ENCODE measurements at regions not wholly inside any gene's neighbourhood (a gene's known extent, or its start where the extent isn't known, plus 50 kb on each side); places are given as distances from the start of the nearest gene placed in this dataset.
"Not testable (repeated sequence)": the region's sequence is repeated elsewhere in the genome, so short reads cannot be mapped to it uniquely, and the experiment has no call there.

- TF ChIP-seq EZH2phosphoT487 (IDR thresholded peaks at IDR 0.05; ENCODE audit: borderline replicate concordance, low read length) (no peak), CTCF (conservative IDR thresholded peaks at IDR 0.05; ENCODE audit: low read depth, low read length) (no peak), EZH2 (IDR thresholded peaks at IDR 0.05; ENCODE audit: low read length, unreplicated experiment) (no peak)
- POLR2A ChIA-PET (ENCODE audit: unreplicated experiment) = no interaction called here
- DNase-seq (no peak), ATAC-seq (no peak)
- no peaks in the 10 kb centered on the region for H3K27me3 ChIP-seq (ENCODE audit: low read length)
- H3K27ac ChIP-seq (ENCODE audit: low read length) = no peak overlapping the region
- 0 out of 2 replicates have a peak, but pooled peaks cover 6% of the 10 kb centered on the region for H3K9me3 ChIP-seq (ENCODE audit: low read length)
- no peak overlapping the region for H3K4me3 ChIP-seq (ENCODE audit: low read length)
- no peaks in the 10 kb centered on the region for H3K4me1 ChIP-seq (ENCODE audit: insufficient read depth, low read length)
- CTCF ChIA-PET = no interaction called here
- BruUV-seq (replicated peaks) = no TSS peak
- no peaks in the 10 kb centered on the region for H3K36me3 ChIP-seq (ENCODE audit: low read depth, low read length)
- no peak overlapping the region for H2AFZ ChIP-seq (ENCODE audit: low read length)
- intact Hi-C loops (cut with micrococcal nuclease) = no loop called here
- H3K79me2 ChIP-seq (ENCODE audit: low read length) = no peaks in the 10 kb centered on the region
- no peaks in the 10 kb centered on the region for H3F3A ChIP-seq (ENCODE audit: low read length, unreplicated experiment)
- no peak overlapping the region for H3K4me2 ChIP-seq (ENCODE audit: low read length)
- H3K9me2 ChIP-seq (replicated peaks; ENCODE audit: low read length) = no peaks in the 10 kb centered on the region
- no peak overlapping the region for H3K9ac ChIP-seq (ENCODE audit: low read length)
- no peaks in the 10 kb centered on the region for H4K20me1 ChIP-seq (ENCODE audit: low read length)
Measured at GRCh38 chr2:35184471-35184870, 1171.1 kb upstream of the CRIM1 start.

- H3K27ac ChIP-seq (ENCODE audit: low read length) = not testable (repeated sequence)
Measured at GRCh38 chr2:35176726-35177125, 1178.9 kb upstream of the CRIM1 start.

GRCh38 chr2:35174845-35175244, 1180.7 kb upstream of the CRIM1 start:
- no peak for TF ChIP-seq EZH2phosphoT487 (IDR thresholded peaks at IDR 0.05; ENCODE audit: borderline replicate concordance, low read length)
- no peak for TF ChIP-seq EZH2 (IDR thresholded peaks at IDR 0.05; ENCODE audit: low read length, unreplicated experiment)

More at GRCh38 chr2:35176726-35177125, 1178.9 kb upstream of the CRIM1 start:
- H3F3A ChIP-seq (ENCODE audit: low read length, unreplicated experiment); H3K9me2 ChIP-seq (replicated peaks; ENCODE audit: low read length); H3K4me2 ChIP-seq (ENCODE audit: low read length); DNase-seq; CTCF ChIA-PET; H2AFZ ChIP-seq (ENCODE audit: low read length); BruUV-seq (replicated peaks); H3K4me3 ChIP-seq (ENCODE audit: low read length); H3K9me3 ChIP-seq (ENCODE audit: low read length); H4K20me1 ChIP-seq (ENCODE audit: low read length); H3K4me1 ChIP-seq (ENCODE audit: insufficient read depth, low read length); POLR2A ChIA-PET (ENCODE audit: unreplicated experiment); H3K9ac ChIP-seq (ENCODE audit: low read length); intact Hi-C loops (cut with micrococcal nuclease); ATAC-seq; H3K27me3 ChIP-seq (ENCODE audit: low read length); H3K79me2 ChIP-seq (ENCODE audit: low read length); H3K36me3 ChIP-seq (ENCODE audit: low read depth, low read length): not testable (repeated sequence)

GRCh38 chr2:35172687-35173086, 1182.9 kb upstream of the CRIM1 start:
- ATAC-seq = no peak
- no peaks in the 10 kb centered on the region for H4K20me1 ChIP-seq (ENCODE audit: low read length)
- no peaks in the 10 kb centered on the region for H3K9me3 ChIP-seq (ENCODE audit: low read length)
- no peaks in the 10 kb centered on the region for H3K79me2 ChIP-seq (ENCODE audit: low read length)
- POLR2A ChIA-PET (ENCODE audit: unreplicated experiment) = no interaction called here
- CTCF ChIA-PET = no interaction called here
- H3K36me3 ChIP-seq (ENCODE audit: low read depth, low read length) = no peaks in the 10 kb centered on the region
- no peak overlapping the region for H3K9ac ChIP-seq (ENCODE audit: low read length)
- no peak for DNase-seq
- no peak overlapping the region for H2AFZ ChIP-seq (ENCODE audit: low read length)
- TF ChIP-seq EZH2phosphoT487 (IDR thresholded peaks at IDR 0.05; ENCODE audit: borderline replicate concordance, low read length) = no peak
- TF ChIP-seq CTCF (conservative IDR thresholded peaks at IDR 0.05; ENCODE audit: low read depth, low read length) = no peak
- no peak for TF ChIP-seq EZH2 (IDR thresholded peaks at IDR 0.05; ENCODE audit: low read length, unreplicated experiment)
- intact Hi-C loops (cut with micrococcal nuclease) = no loop called here
- no peaks in the 10 kb centered on the region for H3K4me1 ChIP-seq (ENCODE audit: insufficient read depth, low read length)
- BruUV-seq (replicated peaks) = no TSS peak
- no peak overlapping the region for H3K4me3 ChIP-seq (ENCODE audit: low read length)
- no peaks in the 10 kb centered on the region; the same call in 1 of the 2 replicates for H3K27me3 ChIP-seq (ENCODE audit: low read length)
- no peak overlapping the region for H3K4me2 ChIP-seq (ENCODE audit: low read length)
- no peaks in the 10 kb centered on the region for H3F3A ChIP-seq (ENCODE audit: low read length, unreplicated experiment)
- no peaks in the 10 kb centered on the region for H3K9me2 ChIP-seq (replicated peaks; ENCODE audit: low read length)
- H3K27ac ChIP-seq (ENCODE audit: low read length) = no peak overlapping the region

More at GRCh38 chr2:35174845-35175244, 1180.7 kb upstream of the CRIM1 start:
- ChIA-PET CTCF (no interaction called here), POLR2A (ENCODE audit: unreplicated experiment) (no interaction called here)
- no peak overlapping the region for H3K4me3 ChIP-seq (ENCODE audit: low read length)
- no peaks in the 10 kb centered on the region for H3K9me2 ChIP-seq (replicated peaks; ENCODE audit: low read length)
- H3K9me3 ChIP-seq (ENCODE audit: low read length) = no peaks in the 10 kb centered on the region
- H2AFZ ChIP-seq (ENCODE audit: low read length) = no peak overlapping the region
- H3K4me1 ChIP-seq (ENCODE audit: insufficient read depth, low read length) = no peaks in the 10 kb centered on the region
- H3K36me3 ChIP-seq (ENCODE audit: low read depth, low read length) = no peaks in the 10 kb centered on the region
- no peaks in the 10 kb centered on the region for H3F3A ChIP-seq (ENCODE audit: low read length, unreplicated experiment)
- H3K27me3 ChIP-seq (ENCODE audit: low read length) = no peaks in the 10 kb centered on the region; the same call in 1 of the 2 replicates
- intact Hi-C loops (cut with micrococcal nuclease) = no loop called here
- no peak overlapping the region for H3K27ac ChIP-seq (ENCODE audit: low read length)
- ATAC-seq = no peak
- H3K4me2 ChIP-seq (ENCODE audit: low read length) = no peak overlapping the region
- DNase-seq = no peak
- no peaks in the 10 kb centered on the region for H4K20me1 ChIP-seq (ENCODE audit: low read length)
- no peak overlapping the region for H3K9ac ChIP-seq (ENCODE audit: low read length)
- no peaks in the 10 kb centered on the region for H3K79me2 ChIP-seq (ENCODE audit: low read length)
- no TSS peak for BruUV-seq (replicated peaks)
